GM03348 (cell line): ENCODE measurements at regions not wholly inside any gene's neighbourhood (a gene's known extent, or its start where the extent isn't known, plus 50 kb on each side); places are given as distances from the start of the nearest gene placed in this dataset.

Experiments
- DNase-seq: peaks from one replicate; pipeline ENCODE4 v3.0.0; 2012; ENCODE audit warnings: low spot score

GRCh38 chr6:22621701-22622100 is 52.3 kb downstream of the HDGFL1 start:
- no peak for DNase-seq

DNA sequence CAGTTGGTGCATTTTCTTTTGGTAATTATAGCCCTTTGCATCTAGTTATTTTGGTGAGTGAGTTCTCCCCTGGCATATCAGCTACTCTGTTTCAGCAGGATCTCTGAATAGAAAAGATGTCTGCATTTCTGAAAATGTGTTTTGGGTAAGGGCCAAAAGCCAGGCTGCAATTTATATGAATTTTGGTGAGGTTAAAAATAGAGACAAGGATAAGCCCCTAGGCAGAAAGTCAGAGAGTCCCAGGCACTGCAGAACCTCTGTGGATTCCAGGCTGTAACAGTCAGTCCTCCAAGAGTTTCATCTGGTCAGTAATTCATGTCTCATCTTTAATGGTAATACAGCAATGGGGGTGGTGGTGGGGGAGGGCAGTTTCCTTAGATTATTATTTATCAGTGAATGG is 53.0 kb downstream of the HDGFL1 start:
- no peak for DNase-seq

DNA sequence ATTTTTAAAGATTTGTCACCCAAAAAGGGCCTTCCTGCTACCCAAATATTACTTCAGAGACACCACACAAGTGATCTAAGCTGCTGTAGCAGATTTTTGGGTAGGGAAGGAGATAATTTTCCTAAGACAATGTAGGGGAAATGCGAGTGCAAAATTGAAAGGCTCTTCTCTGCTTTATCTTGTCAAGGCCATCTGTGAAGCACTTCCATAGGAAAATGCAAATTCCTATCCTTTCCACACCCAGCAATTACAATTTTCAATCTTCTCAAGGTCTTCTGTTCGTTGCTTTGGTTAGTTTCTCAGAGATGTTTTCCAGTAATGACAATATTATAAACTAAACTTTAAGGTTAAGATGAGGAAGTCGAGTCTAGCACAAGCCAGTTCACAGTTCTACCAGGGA is 53.4 kb downstream of the HDGFL1 start:
- DNase-seq = no peak

DNA sequence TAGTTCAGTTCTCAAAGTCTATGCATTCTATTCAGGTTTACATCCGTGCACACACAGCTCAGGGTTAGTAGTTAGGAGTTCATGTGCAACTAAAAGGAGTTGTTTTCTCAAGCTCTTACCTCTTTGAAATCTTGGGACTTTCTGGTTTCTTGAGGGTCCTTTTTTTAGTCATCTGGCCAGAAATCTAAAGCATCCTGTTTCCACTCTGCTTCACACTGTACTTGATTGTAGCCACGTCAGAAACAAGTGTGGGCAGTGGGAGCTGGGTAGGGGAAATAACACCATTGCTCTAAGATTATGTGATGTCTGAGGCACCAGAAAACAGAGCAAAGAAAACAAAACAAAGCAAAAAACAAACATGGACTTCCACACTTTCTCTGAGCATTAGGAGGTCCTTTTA is 58.3 kb downstream of the HDGFL1 start:
- no peak for DNase-seq

DNA sequence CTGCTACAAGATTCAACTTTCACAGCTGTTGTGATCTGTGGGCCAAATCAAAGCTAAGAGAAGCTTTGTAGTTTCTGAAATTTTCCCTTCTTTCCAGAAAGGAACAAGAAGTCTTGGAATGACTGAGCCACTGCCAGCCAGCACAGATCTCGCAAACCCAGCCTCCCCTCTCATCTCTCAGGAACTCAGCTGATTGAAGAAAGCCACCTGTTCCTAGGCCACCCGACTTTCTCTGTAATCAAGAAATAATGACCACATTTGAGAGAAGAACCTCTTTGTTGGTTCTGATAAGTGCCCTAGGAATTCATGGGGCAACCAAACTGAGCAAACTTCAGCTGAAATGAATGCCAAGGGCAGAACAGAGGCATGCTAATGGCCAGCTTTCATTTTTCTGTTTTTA is 61.7 kb downstream of the HDGFL1 start:
- no peak for DNase-seq

DNA sequence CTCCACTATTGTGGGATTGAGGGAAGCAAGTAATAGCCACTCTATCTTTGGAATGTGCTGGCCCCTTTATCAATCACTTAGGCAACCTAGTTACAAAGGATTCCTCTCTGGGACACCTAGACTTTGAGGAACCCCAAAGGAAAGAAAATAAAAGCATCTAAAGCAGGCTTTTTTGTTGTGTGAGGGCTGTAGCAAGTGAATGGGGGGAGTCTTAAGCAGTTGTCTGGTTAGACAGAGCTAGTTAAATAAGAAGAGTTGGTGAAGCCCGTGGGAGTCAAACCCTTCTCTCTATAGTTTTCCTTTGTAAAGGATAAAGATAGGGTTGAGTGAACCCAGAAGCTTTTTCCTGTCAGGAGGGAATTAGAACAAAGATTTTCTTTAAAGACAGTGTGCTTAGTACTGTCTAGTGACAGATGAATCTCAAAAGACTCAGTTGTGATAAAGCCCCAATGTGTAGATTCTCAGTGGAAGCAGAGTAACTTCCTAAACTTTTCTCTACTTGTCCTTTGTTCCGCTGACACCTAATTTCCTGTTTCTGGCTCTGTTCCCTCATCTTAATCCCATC is 63.3 kb downstream of the HDGFL1 start:
- DNase-seq = no peak

DNA sequence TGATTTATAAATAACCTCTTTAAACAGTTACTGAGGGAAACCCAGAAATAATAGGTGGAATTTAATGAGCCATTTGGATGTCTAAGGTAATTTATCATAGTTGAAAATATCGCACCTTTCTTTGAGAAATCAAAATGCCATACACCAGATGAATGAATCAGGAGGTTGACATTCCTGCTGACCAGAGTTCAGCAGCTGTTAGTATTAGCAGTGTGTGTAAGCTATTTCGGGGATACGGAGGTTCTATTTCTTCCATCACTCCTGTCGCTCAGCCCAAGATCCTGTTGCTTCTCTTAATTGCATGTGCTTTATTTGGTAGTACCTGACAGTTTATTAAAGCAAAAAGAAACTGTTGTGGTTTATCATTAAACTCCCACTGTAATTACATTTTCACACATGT is 67.1 kb downstream of the HDGFL1 start:
- no peak for DNase-seq

DNA sequence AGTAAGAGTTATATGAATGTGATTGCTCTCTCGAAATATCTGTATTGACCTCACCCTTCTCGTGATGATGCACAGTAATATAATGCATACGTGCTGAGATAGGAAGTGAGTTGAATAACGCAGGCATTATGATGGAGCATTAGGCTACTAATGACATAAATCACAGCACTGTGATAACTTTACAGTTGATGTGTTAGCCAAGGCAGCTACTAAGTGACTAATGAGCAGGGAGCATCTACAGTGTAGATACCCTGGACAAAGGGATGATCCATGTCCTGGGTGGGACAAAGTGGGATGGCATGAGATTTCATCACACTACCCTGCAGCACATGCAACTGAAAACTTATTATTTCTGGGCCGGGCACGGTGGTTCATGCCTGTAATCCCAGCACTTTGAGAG is 68.4 kb downstream of the HDGFL1 start:
- no peak for DNase-seq

DNA sequence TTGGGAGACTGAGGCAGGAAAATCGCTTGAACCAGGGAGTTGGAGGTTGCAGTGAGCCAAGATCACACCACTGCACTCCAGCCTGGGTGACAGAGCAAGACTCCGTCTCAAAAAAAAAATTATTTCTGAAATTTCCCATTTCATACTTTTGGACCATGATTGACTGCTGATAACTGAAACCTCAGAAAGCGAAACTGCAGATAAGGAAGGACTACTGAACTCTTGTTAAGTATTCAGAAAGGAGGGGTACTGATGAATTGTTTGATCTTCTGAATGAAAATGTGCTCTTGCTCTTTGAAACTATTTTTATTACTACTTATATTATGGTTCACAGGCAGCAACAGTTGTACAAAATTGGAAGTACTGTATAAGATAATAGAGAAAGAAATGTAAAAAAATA is 69.0 kb downstream of the HDGFL1 start:
- DNase-seq = no peak

- no peak for DNase-seq
Measured at GRCh38 chr6:22642254-22642653, 72.9 kb downstream of the HDGFL1 start.

- DNase-seq = no peak
Measured at GRCh38 chr6:22643780-22644179, 74.4 kb downstream of the HDGFL1 start.

DNA sequence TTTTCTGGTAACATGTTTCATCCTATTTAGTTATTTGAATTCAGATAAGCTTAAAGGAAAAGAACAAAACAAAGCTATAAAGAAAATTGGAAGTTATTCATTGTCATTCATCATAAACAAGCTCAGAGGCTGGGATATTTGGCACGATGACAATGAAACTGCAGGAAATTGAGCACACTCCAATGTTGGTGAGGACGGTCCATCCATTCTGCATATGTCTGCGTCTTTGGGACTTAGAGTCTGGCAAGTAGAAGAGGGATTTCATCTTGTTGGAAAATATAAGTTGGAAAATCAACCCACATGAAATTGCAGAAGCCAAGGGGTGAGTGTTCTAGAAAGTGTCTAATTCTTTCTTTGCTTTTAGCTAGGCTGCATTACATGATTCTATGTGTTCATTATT is 78.4 kb downstream of the HDGFL1 start:
- DNase-seq = no peak

DNA sequence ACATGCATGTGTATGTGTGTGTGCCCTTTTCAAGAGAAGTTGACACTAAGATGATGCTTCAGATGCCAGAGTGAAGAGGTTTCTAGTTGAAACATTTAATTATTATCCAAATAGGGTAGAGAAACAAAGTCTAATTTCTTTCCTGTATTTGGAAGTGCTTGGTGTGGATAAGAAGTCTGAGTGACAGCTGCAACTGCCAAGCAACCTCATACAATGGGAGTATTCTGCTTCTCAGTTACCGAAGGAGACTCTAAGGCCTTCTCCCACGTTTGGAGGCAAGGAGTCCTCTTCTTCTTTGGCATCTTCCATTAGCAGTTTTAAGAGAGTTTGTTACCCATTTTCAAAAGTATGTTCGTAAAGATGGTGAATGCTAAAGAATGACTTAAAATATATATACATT is 82.4 kb downstream of the HDGFL1 start:
- DNase-seq = no peak

- DNase-seq = no peak
Measured at GRCh38 chr6:22653980-22654610, 84.7 kb downstream of the HDGFL1 start.

DNA sequence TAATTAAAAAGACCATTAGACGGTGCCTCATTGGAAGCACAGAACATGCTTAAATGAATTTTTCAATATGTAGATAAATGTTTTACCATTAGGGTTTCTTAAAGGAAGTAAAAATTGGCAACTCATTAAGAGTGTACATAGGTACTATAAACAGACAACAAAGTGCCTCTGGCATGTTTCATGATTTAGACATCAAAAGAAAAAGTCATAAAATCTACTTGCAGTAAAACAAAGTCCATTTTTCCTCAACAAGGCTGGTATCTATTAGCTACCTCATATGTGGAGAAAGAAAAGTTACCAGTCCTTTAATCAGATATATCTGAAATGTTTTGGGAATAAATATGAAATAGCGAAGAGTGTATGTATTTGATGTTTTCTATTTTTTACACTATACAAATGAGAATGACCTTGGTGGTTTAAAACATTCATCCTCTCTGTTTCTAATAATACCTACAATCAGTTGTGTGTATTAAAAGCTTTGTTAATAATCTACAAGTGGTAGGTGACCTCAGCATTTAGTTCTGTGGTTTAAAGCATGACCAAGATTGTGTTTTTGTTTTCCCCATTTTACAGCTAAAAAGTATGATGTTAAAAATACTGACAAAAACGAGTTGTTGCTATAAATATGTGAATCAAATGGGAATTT is 87.5 kb downstream of the HDGFL1 start:
- no peak for DNase-seq

DNA sequence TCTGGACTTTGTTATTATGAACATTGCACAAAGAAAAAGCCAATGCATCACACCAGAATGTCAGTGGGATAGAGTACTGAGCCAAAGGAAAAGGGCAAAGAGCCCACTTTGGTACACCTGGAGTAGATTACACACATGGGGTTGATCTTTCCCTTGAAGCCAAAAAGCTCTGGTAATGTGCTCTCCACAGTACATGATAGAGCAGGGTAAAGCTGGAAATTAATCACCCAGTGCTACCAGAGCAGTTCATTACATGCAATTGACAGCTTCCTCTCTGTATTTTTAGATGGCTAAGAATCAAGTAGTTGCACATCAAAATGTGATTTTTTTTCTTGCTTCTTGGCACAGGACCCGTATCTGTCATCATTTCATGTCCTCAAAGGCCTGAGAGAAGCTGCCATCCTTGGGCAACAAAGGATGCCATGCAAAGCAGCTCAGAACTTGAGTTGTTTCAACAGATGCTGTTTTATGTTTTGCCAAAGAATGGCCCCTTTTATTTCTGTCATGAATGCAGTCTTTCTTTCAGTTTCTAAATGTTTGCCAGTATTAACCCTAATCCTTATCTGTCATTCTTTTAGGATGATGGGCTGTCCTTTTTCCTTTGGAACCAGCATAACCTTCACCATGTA is 88.1 kb downstream of the HDGFL1 start:
- DNase-seq = no peak

- DNase-seq = no peak
Measured at GRCh38 chr6:22658183-22658582, 88.8 kb downstream of the HDGFL1 start.

DNA sequence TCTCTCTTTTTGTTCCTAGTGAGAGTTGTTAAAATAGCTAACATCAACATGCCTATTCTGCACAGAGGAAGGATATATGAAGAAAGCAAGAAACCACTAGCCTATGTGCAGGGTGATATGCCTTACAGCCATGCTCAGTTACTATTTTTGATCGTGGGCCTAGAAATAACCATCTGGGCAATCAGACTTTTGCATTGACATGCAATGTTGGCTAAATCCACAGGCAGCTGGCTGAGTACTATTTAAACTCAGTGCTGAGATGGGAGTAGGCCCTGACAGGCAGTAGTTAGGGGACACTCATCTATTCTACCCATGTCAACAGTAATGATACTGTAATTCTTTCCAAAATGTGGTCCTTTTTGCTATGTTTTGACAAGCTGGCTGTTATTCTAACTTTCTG is 89.6 kb downstream of the HDGFL1 start:
- no peak for DNase-seq

DNA sequence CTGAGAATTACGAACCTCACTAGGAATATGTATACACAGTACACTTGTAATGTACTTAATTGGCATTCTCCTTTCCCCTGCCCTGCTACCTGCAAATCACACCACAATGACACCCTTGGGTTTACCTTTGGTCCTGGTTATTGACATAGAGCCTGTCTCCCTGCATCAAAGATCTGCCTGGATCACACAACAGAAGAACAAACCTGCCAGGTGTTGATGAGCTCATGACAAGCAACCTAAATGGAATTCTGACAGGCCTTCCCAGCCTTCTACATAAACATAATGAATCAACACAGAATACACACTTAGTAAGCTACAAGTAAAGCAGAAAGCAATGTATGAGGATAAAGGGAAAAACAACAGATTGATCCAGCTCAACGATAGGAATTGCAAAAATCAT is 95.6 kb downstream of the HDGFL1 start:
- DNase-seq = no peak

- no peak for DNase-seq
Measured at GRCh38 chr6:22666021-22666420, 96.7 kb downstream of the HDGFL1 start.

- DNase-seq = no peak
Measured at GRCh38 chr6:22666586-22666985, 97.2 kb downstream of the HDGFL1 start.

GRCh38 chr6:22667855-22668254 is 98.5 kb downstream of the HDGFL1 start:
- no peak for DNase-seq

DNA sequence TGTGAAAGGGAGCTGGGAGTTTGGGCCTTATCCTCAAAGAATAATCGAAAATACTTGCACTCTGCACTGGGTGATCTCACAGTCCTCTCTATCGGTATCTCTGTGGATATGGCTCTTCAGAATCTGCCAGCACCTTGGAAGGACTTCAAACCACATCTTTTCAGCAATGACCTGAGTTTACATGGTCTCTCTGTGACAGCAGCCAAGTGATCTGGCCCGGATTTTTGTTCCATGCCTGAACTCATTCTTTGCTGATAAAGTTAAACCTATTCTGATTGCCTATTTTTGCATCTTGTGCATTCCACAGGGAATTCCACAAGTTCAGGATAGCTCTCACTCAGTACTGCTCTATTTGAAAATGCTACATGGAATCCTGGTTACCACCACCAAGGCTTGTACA is 98.9 kb downstream of the HDGFL1 start:
- DNase-seq = no peak

GRCh38 chr6:22668717-22669116 is 99.4 kb downstream of the HDGFL1 start:
- DNase-seq = no peak
